WTC11 (cell line): ENCODE measurements at regions not wholly inside any gene's neighbourhood (a gene's known extent, or its start where the extent isn't known, plus 50 kb on each side); places are given as distances from the start of the nearest gene placed in this dataset.

Experiments
- ATAC-seq: fragments of 200-7000 bp; cut with Tn5 transposase; 2 replicates; pipeline ENCODE4 v1.10.0; 2021; ENCODE audit warnings: mild to moderate bottlenecking, moderate library complexity
- CTCF ChIA-PET: fragments of 300-600 bp; sonication (Branson Sonifier 250); formaldehyde crosslinking; loops from one replicate; lab custom pipeline; 2021; ENCODE audit warnings: antibody characterized with exemption; lab: Charles Lee
- POLR2A ChIA-PET: fragments of 350-600 bp; sonication (Branson Sonifier 250); formaldehyde crosslinking; loops from one replicate; lab custom pipeline; 2021; ENCODE audit warnings: antibody characterized with exemption; lab: Charles Lee
- DNase-seq: peaks from one replicate; pipeline ENCODE4 v3.0.0; 2021; ENCODE audit warnings: low spot score
- H3K27ac Mint-ChIP-seq: 2 replicates; pipeline ENCODE4 v1.8.0; 2021; ENCODE audit warnings: mixed read lengths
- H3K27me3 Mint-ChIP-seq: 2 replicates; pipeline ENCODE4 v1.8.0; 2021; ENCODE audit warnings: low read depth, mild to moderate bottlenecking, moderate library complexity, mixed read lengths
- H3K36me3 Mint-ChIP-seq: 2 replicates; pipeline ENCODE4 v1.8.0; 2021; ENCODE audit warnings: mixed read lengths
- H3K4me1 Mint-ChIP-seq: 2 replicates; pipeline ENCODE4 v1.8.0; 2022; ENCODE audit warnings: mixed read lengths
- H3K4me3 Mint-ChIP-seq: 2 replicates; pipeline ENCODE4 v1.8.0; 2021; ENCODE audit warnings: mild to moderate bottlenecking, moderate library complexity, mixed read lengths
- H3K9me3 Mint-ChIP-seq: 2 replicates; pipeline ENCODE4 v1.8.0; 2021; ENCODE audit warnings: mixed read lengths
- AR ChIP-seq: fragments of 250-450 bp; sonication (Bioruptor Pico); IDR thresholded peaks from 2 replicates; pipeline ENCODE4 v1.9.0; 2021; ENCODE audit warnings: mild to moderate bottlenecking
- ATF2 ChIP-seq: sonication (generic); formaldehyde crosslinking; IDR thresholded peaks from 2 replicates; pipeline ENCODE4 v1.8.1; 2022; ENCODE audit warnings: low read depth, missing genetic modification reagents, borderline replicate concordance
- ATF3 ChIP-seq: sonication (generic); formaldehyde crosslinking; conservative IDR thresholded peaks from 2 replicates; pipeline ENCODE4 v1.8.1; 2022; ENCODE audit warnings: mild to moderate bottlenecking, missing genetic modification reagents
- CBFB ChIP-seq: sonication (generic); formaldehyde crosslinking; IDR thresholded peaks from 2 replicates; pipeline ENCODE4 v1.8.1; 2022; ENCODE audit warnings: mild to moderate bottlenecking, low read depth, missing genetic modification reagents
- CREM ChIP-seq: sonication (generic); formaldehyde crosslinking; IDR thresholded peaks from 2 replicates; pipeline ENCODE4 v1.8.1; 2022; ENCODE audit warnings: mild to moderate bottlenecking, missing genetic modification reagents, moderate library complexity
- ELF4 ChIP-seq: sonication (generic); formaldehyde crosslinking; IDR thresholded peaks from 2 replicates; pipeline ENCODE4 v1.8.1; 2022; ENCODE audit warnings: low read depth, mild to moderate bottlenecking, moderate library complexity, missing genetic modification reagents
- ESRRA ChIP-seq: sonication (generic); formaldehyde crosslinking; IDR thresholded peaks from 2 replicates; pipeline ENCODE4 v1.8.1; 2022; ENCODE audit warnings: mild to moderate bottlenecking, missing genetic modification reagents, borderline replicate concordance
- GABPB1 ChIP-seq: sonication (generic); formaldehyde crosslinking; IDR thresholded peaks from 2 replicates; pipeline ENCODE4 v1.8.1; 2023; ENCODE audit warnings: mild to moderate bottlenecking, missing genetic modification reagents
- MAX ChIP-seq: sonication (generic); formaldehyde crosslinking; IDR thresholded peaks from 2 replicates; pipeline ENCODE4 v1.8.0; 2022; ENCODE audit warnings: mild to moderate bottlenecking, missing genetic modification reagents
- OVOL2 ChIP-seq: fragments of 250-450 bp; sonication (Bioruptor Pico); IDR thresholded peaks from 2 replicates; pipeline ENCODE4 v1.9.0; 2021; ENCODE audit warnings: mild to moderate bottlenecking, borderline replicate concordance
- PRDM15 ChIP-seq: sonication (generic); formaldehyde crosslinking; IDR thresholded peaks from 2 replicates; pipeline ENCODE4 v1.8.0; 2022; ENCODE audit warnings: missing genetic modification reagents
- STAT6 ChIP-seq: sonication (generic); formaldehyde crosslinking; conservative IDR thresholded peaks from 2 replicates; pipeline ENCODE4 v1.8.1; 2023; ENCODE audit warnings: mild to moderate bottlenecking, low read depth, missing genetic modification reagents, moderate library complexity
- TP53 ChIP-seq: sonication (generic); formaldehyde crosslinking; IDR thresholded peaks from 2 replicates; pipeline ENCODE4 v1.8.1; 2023; ENCODE audit warnings: mild to moderate bottlenecking, missing genetic modification reagents
- ZNF317 ChIP-seq: sonication (generic); formaldehyde crosslinking; IDR thresholded peaks from 2 replicates; pipeline ENCODE4 v1.8.1; 2023; ENCODE audit warnings: low read depth, mild to moderate bottlenecking, moderate library complexity, missing genetic modification reagents, borderline replicate concordance
- ZNF512 ChIP-seq: sonication (generic); formaldehyde crosslinking; IDR thresholded peaks from 2 replicates; pipeline ENCODE4 v1.8.1; 2022; ENCODE audit warnings: missing genetic modification reagents, borderline replicate concordance
- ZNF671 ChIP-seq: fragments of 250-450 bp; sonication (Bioruptor Pico); IDR thresholded peaks from 2 replicates; pipeline ENCODE4 v1.8.0; 2021; ENCODE audit warnings: mild to moderate bottlenecking

- POLR2A ChIA-PET = no interaction called here
- ATAC-seq (no peak), DNase-seq (no peak)
- H3K4me3 Mint-ChIP-seq = no peak overlapping the region
- no peak overlapping the region for H3K27ac Mint-ChIP-seq
- no peaks in the 10 kb centered on the region for H3K4me1 Mint-ChIP-seq
- no peak for TF ChIP-seq GABPB1
- TF ChIP-seq TP53 = no peak
- no peak for TF ChIP-seq AR (CRISPR knock-in tag)
- TF ChIP-seq PRDM15 = no peak
- no peak for TF ChIP-seq CREM (CRISPR knock-in tag)
- no peak for TF ChIP-seq ZNF512
- TF ChIP-seq ELF4 (CRISPR knock-in tag) = no peak
- no peak for TF ChIP-seq CBFB (CRISPR knock-in tag)
- TF ChIP-seq ZNF317 (CRISPR knock-in tag) = no peak
- no peak for TF ChIP-seq OVOL2 (CRISPR knock-in tag)
- no peaks in the 10 kb centered on the region for H3K36me3 Mint-ChIP-seq
- CTCF ChIA-PET = no interaction called here
- H3K9me3 Mint-ChIP-seq = peaks cover 10% of the 10 kb centered on the region
- H3K27me3 Mint-ChIP-seq = no peaks in the 10 kb centered on the region
Measured at GRCh38 chr7:106480616-106481031, 180.3 kb downstream of the CCDC71L start.

GRCh38 chr7:106480161-106480579, 180.8 kb downstream of the CCDC71L start:
- ATAC-seq (no peak), DNase-seq (no peak)
- CTCF ChIA-PET = no interaction called here
- Mint-ChIP-seq H3K27me3 (no peaks in the 10 kb centered on the region), H3K36me3 (no peaks in the 10 kb centered on the region), H3K27ac (no peak overlapping the region), H3K9me3 (peaks cover 13% of the 10 kb centered on the region), H3K4me1 (no peaks in the 10 kb centered on the region), H3K4me3 (no peak overlapping the region)
- POLR2A ChIA-PET = no interaction called here
- TF ChIP-seq ATF2 (CRISPR knock-in tag) (no peak), ZNF671 (CRISPR knock-in tag) (no peak), MAX (CRISPR knock-in tag) (no peak), AR (CRISPR knock-in tag) (no peak), STAT6 (CRISPR knock-in tag) (no peak), ESRRA (CRISPR knock-in tag) (no peak), ATF3 (CRISPR knock-in tag) (no peak)
